WTC11 (cell line): ENCODE measurements at regions not wholly inside any gene's neighbourhood (a gene's known extent, or its start where the extent isn't known, plus 50 kb on each side); places are given as distances from the start of the nearest gene placed in this dataset.

Source experiments
- AFF4 ChIP-seq: sonication (generic); formaldehyde crosslinking; IDR thresholded peaks from 2 replicates; pipeline ENCODE4 v1.8.1; 2023; ENCODE audit warnings: mild to moderate bottlenecking, missing genetic modification reagents, borderline replicate concordance
- ATF6 ChIP-seq: sonication (generic); formaldehyde crosslinking; IDR thresholded peaks from 2 replicates; pipeline ENCODE4 v1.8.1; 2023; ENCODE audit warnings: mild to moderate bottlenecking, missing genetic modification reagents
- CREM ChIP-seq: sonication (generic); formaldehyde crosslinking; IDR thresholded peaks from 2 replicates; pipeline ENCODE4 v1.8.1; 2022; ENCODE audit warnings: mild to moderate bottlenecking, missing genetic modification reagents, moderate library complexity
- CTCF ChIP-seq: fragments of 200-600 bp; IDR thresholded peaks from 2 replicates; pipeline ENCODE4 v1.8.0; 2022; ENCODE audit warnings: antibody characterized with exemption
- E2F1 ChIP-seq: sonication (generic); formaldehyde crosslinking; IDR thresholded peaks from 2 replicates; pipeline ENCODE4 v1.8.0; 2022; ENCODE audit warnings: mild to moderate bottlenecking, missing genetic modification reagents
- ELF4 ChIP-seq: sonication (generic); formaldehyde crosslinking; IDR thresholded peaks from 2 replicates; pipeline ENCODE4 v1.8.1; 2022; ENCODE audit warnings: low read depth, mild to moderate bottlenecking, moderate library complexity, missing genetic modification reagents
- IRF2 ChIP-seq: sonication (generic); formaldehyde crosslinking; IDR thresholded peaks from 2 replicates; pipeline ENCODE4 v1.8.0; 2022; ENCODE audit warnings: low read depth, missing genetic modification reagents, borderline replicate concordance
- KAT7 ChIP-seq: sonication (generic); formaldehyde crosslinking; IDR thresholded peaks from 2 replicates; pipeline ENCODE4 v1.8.1; 2023; ENCODE audit warnings: missing genetic modification reagents, mild to moderate bottlenecking, borderline replicate concordance
- PRDM15 ChIP-seq: sonication (generic); formaldehyde crosslinking; IDR thresholded peaks from 2 replicates; pipeline ENCODE4 v1.8.0; 2022; ENCODE audit warnings: missing genetic modification reagents
- SOX15 ChIP-seq: fragments of 250-450 bp; sonication (Bioruptor Pico); IDR thresholded peaks from 2 replicates; pipeline ENCODE4 v1.9.0; 2021; ENCODE audit warnings: mild to moderate bottlenecking

GRCh38 chr18:41484069-41484468, 471.0 kb upstream of the PIK3C3 start:
- TF ChIP-seq CTCF, result no peak
- TF ChIP-seq SOX15, result no peak
- TF ChIP-seq IRF2, result no peak
- no peak for TF ChIP-seq CREM (CRISPR knock-in tag)
- no peak for TF ChIP-seq KAT7 (CRISPR knock-in tag)
- no peak for TF ChIP-seq E2F1 (CRISPR knock-in tag)
- no peak for TF ChIP-seq ATF6 (CRISPR knock-in tag)
- no peak for TF ChIP-seq AFF4 (CRISPR knock-in tag)
- TF ChIP-seq PRDM15, result no peak
- TF ChIP-seq ELF4 (CRISPR knock-in tag), result no peak
